Esophagus squamous epithelium (tissue), 5 donors: ENCODE measurements at regions not wholly inside any gene's neighbourhood (a gene's known extent, or its start where the extent isn't known, plus 50 kb on each side); places are given as distances from the start of the nearest gene placed in this dataset.

Experiments
- DNase-seq: peaks from one replicate; lab custom pipeline; 2025; lab: John Stamatoyannopoulos, UW
- H3K27ac ChIP-seq, 4 donors: fragments of 200-600 bp; sonication (generic); one replicate each; pipeline ENCODE4 v1.5.1; 2016 to 2019; ENCODE audit warnings: mild to moderate bottlenecking in 1 of 4
- H3K27me3 ChIP-seq, 4 donors: fragments of 200-600 bp; sonication (generic); 1 replicate in 3 of 4; 2 replicates in 1 of 4; pipeline versions ENCODE4 v1.5.1 to v1.6.0; 2017 to 2021; ENCODE audit warnings: antibody characterized with exemption in 1 of 4
- H3K36me3 ChIP-seq, 3 donors: fragments of 200-600 bp; sonication (generic); one replicate each; pipeline ENCODE4 v1.5.1; 2016 to 2019
- H3K4me1 ChIP-seq, 3 donors: fragments of 200-600 bp; sonication (generic); one replicate each; pipeline ENCODE4 v1.5.1; 2017 to 2019
- H3K4me3 ChIP-seq, 4 donors: fragments of 200-600 bp; sonication (generic); 1 replicate in 3 of 4; 2 replicates in 1 of 4; pipeline ENCODE4 v1.5.1; 2016 to 2019; ENCODE audit warnings: mild to moderate bottlenecking in 2 of 4, moderate library complexity in 1 of 4
- H3K9me3 ChIP-seq, 3 donors: fragments of 200-600 bp; sonication (generic); one replicate each; pipeline ENCODE4 v1.5.1; 2016 to 2019
- CTCF ChIP-seq, 6 experiments: fragments of 450-650 bp in 4 of 6; fragments of 200-600 bp in 2 of 6; sonication (generic) in 2 of 6; IDR thresholded peaks; one replicate each; pipeline ENCODE4 v1.5.1; 2016 to 2019; ENCODE audit warnings: antibody characterized with exemption in 6 of 6, mild to moderate bottlenecking in 4 of 6, moderate library complexity in 4 of 6
- POLR2A ChIP-seq, 4 donors: fragments of 450-650 bp; IDR thresholded peaks; one replicate each; pipeline ENCODE4 v1.6.1; 2017; ENCODE audit warnings: antibody characterized with exemption in 4 of 4, mild to moderate bottlenecking in 4 of 4, moderate library complexity in 3 of 4
- WGBS, 2 donors: methylation state at CpG; one replicate each; pipeline ENCODE4 v1.1.5; 2018; 5-methylcytosine and 5-hydroxymethylcytosine counted together
- intact Hi-C: fragments of 100-400 bp; cut with DNase I; formaldehyde crosslinking; loops from one replicate; pipeline ENCODE4 v1.15.0; 2022
- donor health status: DM: yes; HTN: yes; CAD: no.

GRCh38 chr1:29686012-29686930 lies 449.9 kb downstream of the PTPRU start:
- intact Hi-C loops: no loop called here
- no peaks in the 10 kb centered on the region for H3K36me3 ChIP-seq
- H3K4me1 ChIP-seq: no peaks in the 10 kb centered on the region
- no peak overlapping the region for H3K4me3 ChIP-seq
- WGBS, 2 donors: 44 to 48% methylated on average over 11 to 20 of the region's 22 CpGs
- no peaks in the 10 kb centered on the region for H3K9me3 ChIP-seq
- H3K27me3 ChIP-seq: peaks cover 0 to 78% (median 0%) of the 10 kb centered on the region in 4 donors
- DNase-seq: no peak
- no peak overlapping the region for H3K27ac ChIP-seq
- TF ChIP-seq CTCF (IDR thresholded peaks at IDR 0.05) (no peak), POLR2A (IDR thresholded peaks at IDR 0.05) (no peak)

DNA sequence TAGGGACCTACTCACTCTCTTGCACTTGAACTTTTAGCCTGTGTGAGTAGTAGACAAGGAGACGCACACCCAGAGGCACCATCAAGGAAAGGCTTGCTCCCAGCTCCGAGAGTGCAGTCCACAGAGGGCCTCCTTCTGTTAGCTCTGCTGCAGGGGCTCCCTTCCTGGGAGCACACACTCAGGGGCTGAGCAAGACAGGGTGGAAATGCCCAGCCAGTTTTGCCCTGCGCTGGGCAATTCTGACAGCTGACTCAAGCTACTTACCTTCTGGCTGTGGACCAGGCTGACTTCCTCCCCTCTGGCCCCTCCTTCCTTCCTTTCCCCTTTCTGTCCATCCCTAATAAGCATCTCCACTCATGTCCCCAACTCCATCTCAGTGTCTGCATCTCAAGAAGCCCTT lies 449.1 kb downstream of the PTPRU start:
- intact Hi-C loops: no loop called here
- no peak overlapping the region for H3K27ac ChIP-seq
- H3K9me3 ChIP-seq: no peaks in the 10 kb centered on the region
- DNase-seq: no peak
- H3K4me3 ChIP-seq: no peak overlapping the region
- no peaks in the 10 kb centered on the region for H3K36me3 ChIP-seq
- no peak for TF ChIP-seq POLR2A (IDR thresholded peaks at IDR 0.05)
- TF ChIP-seq CTCF (IDR thresholded peaks at IDR 0.05): no peak
- H3K27me3 ChIP-seq: peaks cover 0 to 69% (median 0%) of the 10 kb centered on the region in 4 donors
- 65 to 67% methylated on average over 1 to 3 of the region's 3 CpGs for WGBS, 2 donors
- no peaks in the 10 kb centered on the region for H3K4me1 ChIP-seq

GRCh38 chr1:29684141-29684540 lies 447.8 kb downstream of the PTPRU start:
- Histone ChIP-seq H3K4me1 (no peaks in the 10 kb centered on the region), H3K27me3 (peaks cover 0 to 62% (median 0%) of the 10 kb centered on the region in 4 donors), H3K9me3 (no peaks in the 10 kb centered on the region), H3K4me3 (no peak overlapping the region), H3K36me3 (no peaks in the 10 kb centered on the region), H3K27ac (no peak overlapping the region)
- intact Hi-C loops: no loop called here
- 71 to 90% methylated on average over 5 of the region's 8 CpGs for WGBS, 2 donors
- TF ChIP-seq CTCF (IDR thresholded peaks at IDR 0.05): no peak
- no peak for TF ChIP-seq POLR2A (IDR thresholded peaks at IDR 0.05)
- DNase-seq: no peak

DNA sequence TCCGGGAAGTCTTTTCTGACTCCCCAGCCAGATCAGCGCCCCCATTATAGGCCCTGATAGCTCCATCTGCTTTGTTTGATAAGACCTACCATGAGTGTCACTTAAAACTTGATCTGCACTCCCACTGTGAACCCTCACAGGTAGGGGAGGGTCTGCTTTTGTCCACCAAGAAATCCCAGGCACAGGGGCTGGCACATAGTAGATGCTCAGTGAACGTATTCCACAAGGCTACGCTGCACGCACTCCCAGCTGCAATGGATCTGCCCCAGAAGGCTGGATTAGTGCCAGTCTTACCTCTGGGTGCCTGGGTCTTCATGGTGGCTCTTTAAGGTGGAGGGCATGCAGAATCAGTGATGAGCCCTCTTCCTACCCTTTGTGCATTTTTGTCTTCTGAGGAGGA lies 447.1 kb downstream of the PTPRU start:
- Histone ChIP-seq H3K4me3 (no peak overlapping the region), H3K36me3 (no peaks in the 10 kb centered on the region), H3K9me3 (no peaks in the 10 kb centered on the region), H3K27ac (no peak overlapping the region), H3K27me3 (peaks cover 0 to 56% (median 0%) of the 10 kb centered on the region in 4 donors), H3K4me1 (no peaks in the 10 kb centered on the region)
- WGBS, 2 donors: 80 to 84% methylated on average over 3 to 5 of the region's 5 CpGs
- intact Hi-C loops: no loop called here
- TF ChIP-seq CTCF (IDR thresholded peaks at IDR 0.05) (no peak), POLR2A (IDR thresholded peaks at IDR 0.05) (no peak)
- no peak for DNase-seq

DNA sequence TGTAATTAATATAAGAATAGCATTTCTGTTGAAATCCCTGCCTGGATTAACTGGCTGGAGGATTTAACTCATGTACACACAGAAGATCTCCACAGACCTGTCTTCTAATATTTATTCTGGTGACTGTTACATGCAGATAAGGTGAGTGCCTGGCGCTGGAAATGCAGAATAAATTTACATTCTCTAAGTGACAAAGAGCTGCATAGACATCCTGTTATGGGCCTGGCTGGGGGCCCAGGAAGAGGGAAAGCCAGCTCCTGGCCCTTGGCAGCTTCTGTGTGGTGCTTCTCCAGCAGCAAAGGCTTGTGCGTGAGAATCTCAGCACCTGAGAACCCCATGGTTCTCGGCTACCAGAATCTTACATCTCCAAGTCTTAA lies 446.6 kb downstream of the PTPRU start:
- 14 to 27% methylated on average over 3 of the region's 3 CpGs for WGBS, 2 donors
- intact Hi-C loops: no loop called here
- Histone ChIP-seq H3K27me3 (peaks cover 0 to 51% (median 0%) of the 10 kb centered on the region in 4 donors), H3K27ac (no peak overlapping the region), H3K36me3 (no peaks in the 10 kb centered on the region), H3K9me3 (no peaks in the 10 kb centered on the region), H3K4me1 (no peaks in the 10 kb centered on the region), H3K4me3 (no peak overlapping the region)
- DNase-seq: no peak
- TF ChIP-seq POLR2A (IDR thresholded peaks at IDR 0.05): no peak
- no peak for TF ChIP-seq CTCF (IDR thresholded peaks at IDR 0.05)
